Neural progenitor cell (in vitro differentiated cells): ENCODE measurements at regions not wholly inside any gene's neighbourhood (a gene's known extent, or its start where the extent isn't known, plus 50 kb on each side); places are given as distances from the start of the nearest gene placed in this dataset.
"Not testable (repeated sequence)": the region's sequence is repeated elsewhere in the genome, so short reads cannot be mapped to it uniquely, and the experiment has no call there.

Source experiments
- CTCF ChIP-seq: fragments of 200-600 bp; sonication (generic); IDR thresholded peaks from 2 replicates; pipeline ENCODE4 v1.5.1; 2017; ENCODE audit warnings: antibody characterized with exemption, mild to moderate bottlenecking
- EZH2 ChIP-seq: fragments of 200-600 bp; sonication (generic); IDR thresholded peaks from 2 replicates; pipeline ENCODE4 v1.6.1; 2017; ENCODE audit warnings: antibody characterized with exemption, mild to moderate bottlenecking, moderate library complexity

DNA sequence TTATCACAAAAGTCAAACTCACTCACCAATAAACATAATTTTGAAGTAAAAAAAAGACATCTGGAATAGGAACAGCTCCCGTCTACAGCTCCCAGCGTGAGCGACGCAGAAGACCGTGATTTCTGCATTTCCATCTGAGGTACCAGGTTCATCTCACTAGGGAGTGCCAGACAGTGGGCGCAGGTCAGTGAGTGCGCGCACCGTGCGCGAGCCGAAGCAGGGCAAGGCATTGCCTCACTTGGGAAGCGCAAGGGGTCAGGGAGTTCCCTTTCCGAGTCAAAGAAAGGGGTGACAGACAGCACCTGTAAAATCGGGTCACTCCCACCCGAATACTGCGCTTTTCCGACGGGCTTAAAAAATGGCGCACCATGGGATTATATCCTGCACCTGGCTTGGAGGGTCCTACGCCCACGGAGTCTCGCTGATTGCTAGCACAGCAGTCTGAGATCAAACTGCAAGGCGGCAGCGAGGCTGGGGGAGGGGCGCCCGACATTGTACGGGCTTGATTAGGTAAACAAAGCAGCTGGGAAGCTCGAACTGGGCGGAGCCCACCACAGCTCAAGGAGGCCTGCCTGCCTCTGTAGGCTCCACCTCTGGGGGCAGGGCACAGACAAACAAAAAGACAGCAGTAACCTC is 231.7 kb upstream of the LRRTM4 start:
- TF ChIP-seq CTCF, EZH2: not testable (repeated sequence)
